Small intestine (tissue), 7 donors: ENCODE measurements at regions not wholly inside any gene's neighbourhood (a gene's known extent, or its start where the extent isn't known, plus 50 kb on each side); places are given as distances from the start of the nearest gene placed in this dataset.
"Not testable (repeated sequence)": the region's sequence is repeated elsewhere in the genome, so short reads cannot be mapped to it uniquely, and the experiment has no call there.

Experiments used
- DNase-seq, 2 donors: peaks; one replicate each; pipeline versions ENCODE4 v3.0.0 to v3.0.0-alpha.2; 2013
- FAIRE-seq: peaks from 2 replicates; lab custom pipeline; 2012; peaks lifted over from hg19 to GRCh38; lab: Jason Lieb, UNC
- H3K27ac ChIP-seq, 3 donors: one replicate each; pipeline ENCODE4 v1.5.1; 2013; ENCODE audit warnings: low read length in 2 of 3, mild to moderate bottlenecking in 2 of 3, control low read depth in 1 of 3, inconsistent platforms in 1 of 3, low read depth in 1 of 3, moderate library complexity in 1 of 3
- H3K27me3 ChIP-seq, 3 donors: one replicate each; pipeline ENCODE4 v1.6.1; 2013; ENCODE audit warnings: low read length in 3 of 3, inconsistent platforms in 1 of 3; ENCODE audit not compliant: control insufficient read depth in 3 of 3, insufficient read depth in 3 of 3
- H3K36me3 ChIP-seq, 3 donors: one replicate each; pipeline ENCODE4 v1.6.1; 2013; ENCODE audit warnings: low read length in 3 of 3, inconsistent platforms in 1 of 3, low read depth in 1 of 3, mild to moderate bottlenecking in 1 of 3, moderate library complexity in 1 of 3; ENCODE audit not compliant: control insufficient read depth in 3 of 3, insufficient read depth in 2 of 3
- H3K4me1 ChIP-seq, 3 donors: one replicate each; pipeline ENCODE4 v1.6.1; 2013; ENCODE audit warnings: low read length in 2 of 3, inconsistent platforms in 1 of 3, low read depth in 1 of 3, mild to moderate bottlenecking in 1 of 3, moderate library complexity in 1 of 3; ENCODE audit not compliant: control insufficient read depth in 3 of 3, insufficient read depth in 2 of 3
- H3K4me3 ChIP-seq, 3 donors: one replicate each; pipeline ENCODE4 v1.5.1; 2013; ENCODE audit warnings: low read length in 3 of 3, control low read depth in 1 of 3, inconsistent platforms in 1 of 3, low read depth in 1 of 3, mild to moderate bottlenecking in 1 of 3, moderate library complexity in 1 of 3
- H3K9me3 ChIP-seq, 2 donors: one replicate each; pipeline ENCODE4 v1.6.1; 2013; ENCODE audit warnings: low read depth in 1 of 2, low read length in 1 of 2; ENCODE audit not compliant: control insufficient read depth in 2 of 2, insufficient read depth in 1 of 2
- whole genome bisulfite sequencing, 3 donors: extraction: QIAGEN DNeasy Blood & Tissue Kit; methylation state at CpG; one replicate each; pipeline ENCODE4 v1.1.7; 2013; 5-methylcytosine and 5-hydroxymethylcytosine counted together
- donor health status: healthy with polysubstance abuse.
- donor health status: control.
- donor health status: control.
- donor health status: Bipolar disorder and iron deficiency.
- donor health status: healthy.

DNA sequence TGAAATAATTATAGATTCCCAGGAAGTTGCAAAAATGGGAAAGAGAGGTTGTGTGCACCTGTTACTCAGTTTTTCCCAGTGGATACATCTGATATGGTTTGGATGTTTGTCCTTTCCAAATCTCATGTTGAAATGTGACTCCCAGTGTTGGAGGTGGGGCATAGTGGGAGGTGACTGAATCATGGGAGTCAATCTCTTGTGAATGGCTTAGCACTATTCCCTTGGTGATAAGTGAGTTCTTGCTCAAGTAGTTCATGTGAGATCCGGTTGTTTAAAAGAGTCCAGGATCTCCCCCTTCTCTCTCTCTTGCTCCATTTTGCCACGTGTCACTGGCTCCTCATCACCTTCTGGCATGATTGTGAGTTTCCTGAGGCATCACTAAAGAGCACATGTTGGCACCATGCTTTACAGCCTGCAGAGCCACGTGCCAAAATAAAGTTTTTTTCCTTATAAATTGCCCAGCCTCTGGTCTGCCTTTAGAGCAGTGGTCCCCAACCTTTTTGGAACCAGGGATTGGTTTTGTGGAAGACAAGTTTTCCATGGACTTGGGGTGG lies 149.2 kb downstream of the RAMP3 start:
- no peak for FAIRE-seq
- DNase-seq = no peak
- Histone ChIP-seq H3K4me1 (no peaks in the 10 kb centered on the region), H3K9me3 (peaks cover 0 to 10% of the 10 kb centered on the region in 2 donors), H3K4me3 (no peak overlapping the region), H3K36me3 (no peaks in the 10 kb centered on the region), H3K27me3 (no peaks in the 10 kb centered on the region), H3K27ac (no peak overlapping the region)
- 41 to 61% (median 45%) methylated on average over 3 of the region's 3 CpGs for WGBS, 3 donors

DNA sequence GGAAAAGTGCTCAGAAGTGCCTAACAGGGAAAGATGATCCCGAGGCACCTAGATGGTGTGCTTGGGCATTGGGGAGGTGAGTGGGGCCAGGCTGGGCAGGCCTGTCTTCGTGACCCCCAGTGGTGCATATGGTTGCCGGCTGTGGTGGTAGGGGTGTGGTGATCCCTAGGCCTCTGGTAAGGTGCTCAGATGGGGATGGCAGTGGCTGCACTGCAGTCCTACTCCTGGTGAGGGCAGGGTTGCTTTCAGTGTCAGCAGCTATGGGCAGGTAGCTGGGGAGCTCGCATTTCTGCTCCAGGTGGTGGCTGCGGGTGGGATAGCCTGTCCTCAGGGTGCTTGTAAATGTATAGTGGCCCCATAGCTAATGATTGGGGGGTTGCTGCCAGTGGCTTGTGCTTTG lies 154.0 kb downstream of the RAMP3 start:
- FAIRE-seq (no peak), DNase-seq (no peak)
- WGBS, 3 donors = 76 to 82% (median 80%) methylated on average over 5 of the region's 5 CpGs
- Histone ChIP-seq H3K27ac (no peak overlapping the region), H3K4me3 (no peak overlapping the region), H3K36me3 (no peaks in the 10 kb centered on the region), H3K9me3 (peaks cover 0 to 21% of the 10 kb centered on the region in 2 donors), H3K4me1 (no peaks in the 10 kb centered on the region), H3K27me3 (peaks cover 0 to 2% (median 0%) of the 10 kb centered on the region in 3 donors)

DNA sequence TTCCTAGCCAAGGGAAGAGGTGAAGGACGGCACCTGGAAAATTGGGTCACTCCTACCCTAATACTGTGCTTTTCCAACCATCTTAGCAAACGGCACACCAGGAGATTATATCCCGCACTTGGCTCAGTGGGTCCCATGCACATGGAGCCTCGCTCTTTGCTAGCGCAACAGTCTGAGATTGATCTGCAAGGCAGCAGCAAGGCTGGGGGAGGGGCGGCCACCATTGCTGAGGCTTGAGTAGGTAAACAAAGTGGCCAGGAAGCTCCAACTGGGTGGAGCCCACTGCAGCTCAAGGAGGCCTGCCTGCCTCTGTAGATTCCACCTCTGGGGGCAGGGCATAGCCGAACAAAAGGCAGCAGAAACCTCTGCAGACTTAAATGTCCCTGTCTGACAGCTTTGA lies 157.9 kb downstream of the RAMP3 start:
- not testable (repeated sequence) for H3K27ac ChIP-seq, H3K36me3 ChIP-seq, H3K27me3 ChIP-seq, H3K4me3 ChIP-seq, FAIRE-seq, DNase-seq, H3K4me1 ChIP-seq
- peaks cover 0 to 21% of the 10 kb centered on the region in 2 donors for H3K9me3 ChIP-seq
- 87 to 98% (median 92%) methylated on average over 6 to 7 of the region's 7 CpGs for WGBS, 3 donors

DNA sequence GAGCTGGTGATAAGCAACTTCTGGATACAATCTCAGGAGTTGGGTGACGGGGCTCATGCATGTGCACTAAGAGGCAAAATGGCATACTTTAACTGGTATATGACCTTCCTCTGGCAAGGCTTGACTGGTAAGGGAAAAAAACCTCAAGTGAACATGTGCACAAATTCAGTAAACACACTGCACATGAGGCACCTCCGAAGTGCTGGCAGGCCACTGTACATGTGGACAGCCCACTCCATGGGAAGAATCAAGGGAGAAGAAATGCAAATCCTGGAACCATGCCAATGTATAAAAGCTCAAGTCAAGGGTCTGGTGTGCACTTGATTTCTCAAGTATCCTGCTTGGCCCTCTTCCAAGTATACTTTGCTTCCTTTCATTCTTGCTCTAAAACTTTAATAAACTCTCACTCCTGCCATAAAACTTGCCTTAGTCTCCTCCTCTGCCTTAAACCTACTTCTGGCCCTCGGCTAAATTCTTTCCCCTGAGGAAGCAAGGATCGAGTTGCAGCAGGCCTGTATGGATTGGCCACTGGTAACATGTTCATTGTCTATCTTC lies 167.2 kb downstream of the RAMP3 start:
- WGBS, 3 donors = 61 to 77% (median 76%) methylated on average over 4 of the region's 4 CpGs
- Histone ChIP-seq H3K4me1 (no peaks in the 10 kb centered on the region), H3K27ac (no peak overlapping the region)

DNA sequence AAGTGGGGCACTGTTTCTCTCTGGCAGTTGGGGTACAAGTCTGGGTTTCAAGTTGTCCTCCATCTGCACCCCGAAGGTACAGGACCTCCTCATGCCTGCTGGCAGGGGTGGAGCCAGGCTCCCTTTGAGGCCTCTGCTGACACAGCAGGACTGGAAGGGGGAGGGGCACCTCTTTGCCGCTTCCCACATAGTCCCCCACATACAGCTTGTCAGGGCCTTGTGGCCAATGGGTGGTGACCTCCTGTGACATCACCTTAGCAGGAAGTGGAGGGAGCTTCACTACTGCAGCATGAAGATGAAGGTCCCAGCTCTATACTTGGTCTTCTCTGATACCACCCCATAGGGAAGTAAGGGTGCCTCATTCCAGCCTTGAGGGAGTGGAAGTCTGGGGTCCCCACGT lies 167.8 kb downstream of the RAMP3 start:
- no peak for DNase-seq
- no peak overlapping the region for H3K4me3 ChIP-seq
- no peaks in the 10 kb centered on the region for H3K27me3 ChIP-seq
- 72 to 79% (median 75%) methylated on average over 3 of the region's 3 CpGs for WGBS, 3 donors
- H3K27ac ChIP-seq = no peak overlapping the region
- no peak for FAIRE-seq
- H3K9me3 ChIP-seq = peaks cover 0 to 8% of the 10 kb centered on the region in 2 donors
- no peaks in the 10 kb centered on the region for H3K4me1 ChIP-seq
- no peaks in the 10 kb centered on the region for H3K36me3 ChIP-seq

More for the DNA sequence above, 167.2 kb downstream of the RAMP3 start:
- DNase-seq (no peak), FAIRE-seq (no peak)
- Histone ChIP-seq H3K36me3 (no peaks in the 10 kb centered on the region), H3K9me3 (peaks cover 0 to 8% of the 10 kb centered on the region in 2 donors), H3K27me3 (no peaks in the 10 kb centered on the region), H3K4me3 (no peak overlapping the region)

DNA sequence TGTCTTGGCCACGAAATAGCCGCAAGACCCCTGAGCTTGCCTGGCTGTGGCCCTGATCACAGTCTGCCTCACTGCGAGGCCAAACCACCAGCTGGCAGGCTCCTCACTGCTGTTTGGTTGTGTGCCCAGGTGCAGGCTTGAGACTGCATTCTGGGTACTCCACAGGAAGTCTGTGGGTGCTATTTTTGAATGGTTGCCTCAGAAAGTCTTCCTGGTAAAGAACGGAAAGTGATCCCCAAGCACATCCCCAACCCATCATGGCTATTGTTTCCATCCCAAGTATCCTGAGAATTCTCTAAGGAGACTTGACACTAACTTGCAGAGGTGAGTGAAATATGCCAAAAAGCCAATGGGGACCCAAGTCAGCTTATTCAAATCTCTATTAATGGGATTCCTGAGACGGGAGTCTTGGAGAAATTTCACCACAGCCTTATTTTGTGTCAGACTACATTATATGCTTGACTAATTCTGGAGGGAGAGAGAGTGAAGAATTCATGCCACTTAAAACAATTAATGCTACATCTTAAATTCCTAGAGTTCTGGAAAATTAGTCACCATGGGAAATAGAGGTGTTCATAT lies 170.9 kb downstream of the RAMP3 start:
- no peaks in the 10 kb centered on the region for H3K36me3 ChIP-seq
- H3K9me3 ChIP-seq = peaks cover 0 to 16% of the 10 kb centered on the region in 2 donors
- DNase-seq (no peak), FAIRE-seq (no peak)
- no peak overlapping the region for H3K27ac ChIP-seq
- WGBS, 3 donors = 71 to 81% (median 76%) methylated on average over 5 of the region's 5 CpGs
- no peaks in the 10 kb centered on the region for H3K4me1 ChIP-seq
- H3K4me3 ChIP-seq = no peak overlapping the region
- peaks cover 0 to 3% (median 0%) of the 10 kb centered on the region in 3 donors for H3K27me3 ChIP-seq

DNA sequence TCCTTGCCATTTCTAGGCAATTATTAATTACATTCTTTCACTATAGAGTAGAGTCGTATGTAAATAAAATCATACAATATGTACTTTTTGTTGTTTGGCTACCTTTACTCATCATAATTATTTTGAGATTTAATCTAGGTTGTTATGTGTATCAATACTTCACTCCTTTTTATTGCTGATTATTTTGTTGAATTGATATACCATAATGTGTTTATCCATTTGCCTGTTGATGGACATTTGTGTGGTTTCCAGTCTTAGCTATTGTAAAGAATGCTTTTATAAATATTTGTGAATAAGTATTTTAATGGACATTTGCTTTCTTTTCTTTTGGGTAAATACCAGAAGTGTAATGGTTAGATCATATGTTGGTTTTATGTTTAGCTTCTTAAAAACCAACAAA lies 174.0 kb downstream of the RAMP3 start:
- 93 to 97% (median 97%) methylated on average over 1 of the region's 1 CpG for WGBS, 3 donors
- Histone ChIP-seq H3K4me3 (no peak overlapping the region), H3K27ac (no peak overlapping the region), H3K9me3 (peaks cover 0 to 8% of the 10 kb centered on the region in 2 donors), H3K36me3 (no peaks in the 10 kb centered on the region), H3K4me1 (no peaks in the 10 kb centered on the region), H3K27me3 (peaks cover 0 to 3% (median 0%) of the 10 kb centered on the region in 3 donors)
- DNase-seq = no peak
- FAIRE-seq = no peak

DNA sequence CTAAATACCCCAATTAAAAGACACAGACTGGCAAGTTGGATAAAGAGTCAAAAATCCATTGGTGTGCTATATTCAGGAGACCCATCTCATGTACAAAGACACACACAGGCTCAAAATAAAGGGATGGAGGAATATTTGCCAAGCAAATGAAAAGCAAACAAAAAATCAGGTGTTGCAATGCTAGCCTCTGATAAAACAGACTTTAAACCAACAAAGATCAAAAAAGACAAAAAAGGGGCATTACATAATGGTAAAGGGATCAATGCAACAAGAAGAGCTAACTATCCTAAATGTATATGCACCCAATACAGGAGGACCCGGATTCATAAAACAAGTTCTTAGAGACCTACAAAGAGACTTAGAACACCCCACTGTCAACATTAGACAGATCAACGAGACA lies 177.4 kb downstream of the RAMP3 start:
- FAIRE-seq, H3K4me3 ChIP-seq, H3K27me3 ChIP-seq, H3K36me3 ChIP-seq, DNase-seq, H3K9me3 ChIP-seq, H3K4me1 ChIP-seq, H3K27ac ChIP-seq: not testable (repeated sequence)
- 68 to 89% (median 80%) methylated on average over 2 of the region's 2 CpGs for WGBS, 3 donors
